ENCODE measurements at regions not wholly inside any gene's neighbourhood (a gene's known extent, or its start where the extent isn't known, plus 50 kb on each side); places are given as distances from the start of the nearest gene placed in this dataset.
A peak's percentile ranks its signal among the peaks of the same experiment; 100 is the strongest.

- no peak for DNase-seq (ENCODE audit: low spot score)
These were observed 631.5 kb downstream of the METTL15 start for GRCh38 chr11:28739489-28740280.

GRCh38 chr11:28738549-28738948 lies 630.4 kb downstream of the METTL15 start:
- no peak for DNase-seq (ENCODE audit: low spot score)

- DNase-seq (ENCODE audit: low spot score): no peak
These were observed 628.1 kb downstream of the METTL15 start for GRCh38 chr11:28736256-28736655.

- no peak for DNase-seq (ENCODE audit: low spot score)
These were observed 627.3 kb downstream of the METTL15 start for GRCh38 chr11:28735511-28735910.

- DNase-seq (ENCODE audit: low spot score): no peak
These were observed 622.7 kb downstream of the METTL15 start for GRCh38 chr11:28730889-28731288.

- no peak for DNase-seq (ENCODE audit: low spot score)
These were observed 622.1 kb downstream of the METTL15 start for GRCh38 chr11:28730336-28730735.

GRCh38 chr11:28729339-28729738 lies 621.2 kb downstream of the METTL15 start:
- DNase-seq (ENCODE audit: low spot score): no peak

- no peak for DNase-seq (ENCODE audit: low spot score)
These were observed 620.5 kb downstream of the METTL15 start for GRCh38 chr11:28728666-28729065.

- DNase-seq (ENCODE audit: low spot score): no peak
These were observed 619.1 kb downstream of the METTL15 start for GRCh38 chr11:28727254-28727653.

GRCh38 chr11:28726432-28726831 lies 618.2 kb downstream of the METTL15 start:
- no peak for DNase-seq (ENCODE audit: low spot score)

- no peak for DNase-seq (ENCODE audit: low spot score)
These were observed 607.5 kb downstream of the METTL15 start for GRCh38 chr11:28715726-28716125.

- no peak for DNase-seq (ENCODE audit: low spot score)
These were observed 605.7 kb downstream of the METTL15 start for GRCh38 chr11:28713850-28714249.

- no peak for DNase-seq (ENCODE audit: low spot score)
These were observed 599.9 kb downstream of the METTL15 start for GRCh38 chr11:28708075-28708474.

- DNase-seq (ENCODE audit: low spot score): no peak
These were observed 596.6 kb downstream of the METTL15 start for GRCh38 chr11:28704801-28705200.

- no peak for DNase-seq (ENCODE audit: low spot score)
These were observed 595.2 kb downstream of the METTL15 start for GRCh38 chr11:28703371-28703770.

GRCh38 chr11:28702871-28703270 lies 594.7 kb downstream of the METTL15 start:
- DNase-seq (ENCODE audit: low spot score): no peak

- DNase-seq (ENCODE audit: low spot score): no peak
These were observed 594.2 kb downstream of the METTL15 start for GRCh38 chr11:28702450-28702790.

GRCh38 chr11:28701760-28702449 lies 593.7 kb downstream of the METTL15 start:
- DNase-seq (ENCODE audit: low spot score): peak; percentile 73

GRCh38 chr11:28699701-28700100 lies 591.5 kb downstream of the METTL15 start:
- DNase-seq (ENCODE audit: low spot score): no peak

- DNase-seq (ENCODE audit: low spot score): peak; percentile 34
These were observed 590.0 kb downstream of the METTL15 start for GRCh38 chr11:28697920-28698827.

- DNase-seq (ENCODE audit: low spot score): no peak
These were observed 588.4 kb downstream of the METTL15 start for GRCh38 chr11:28696591-28696990.

GRCh38 chr11:28690746-28691145 lies 582.6 kb downstream of the METTL15 start:
- no peak for DNase-seq (ENCODE audit: low spot score)
